Naive thymus-derived CD8-positive, alpha-beta T cell (primary cell): ENCODE measurements at regions not wholly inside any gene's neighbourhood (a gene's known extent, or its start where the extent isn't known, plus 50 kb on each side); places are given as distances from the start of the nearest gene placed in this dataset.

Experiments
- ATAC-seq, 2 donors: fragments of 150-1000 bp; cut with Tn5 transposase in 1 of 2; sonication (Bioruptor Pico), chemical (Tn5 transposase) in 1 of 2; 1 replicate in 1 of 2; 2 replicates in 1 of 2; pipeline ENCODE4 v1.10.0; 2021; ENCODE audit warnings: mild to moderate bottlenecking in 2 of 2, moderate library complexity in 2 of 2
- POLR2A ChIA-PET: fragments of 350-600 bp; sonication (Branson Sonifier 250); formaldehyde crosslinking; loops from one replicate; lab custom pipeline; 2021; ENCODE audit warnings: antibody characterized with exemption; lab: Charles Lee
- DNase-seq, 10 donors: peaks; one replicate each; pipeline versions ENCODE4 v3.0.0 to v3.0.0-alpha.2; 2020 to 2022
- H3K27ac Mint-ChIP-seq, 10 donors: one replicate each; pipeline ENCODE4 v1.8.0; 2020 to 2022; ENCODE audit warnings: mild to moderate bottlenecking in 10 of 10, mixed read lengths in 10 of 10, moderate library complexity in 4 of 10, inconsistent platforms in 1 of 10
- H3K27me3 Mint-ChIP-seq, 5 donors: one replicate each; pipeline ENCODE4 v1.8.0; 2021 to 2022; ENCODE audit warnings: mixed read lengths in 5 of 5
- H3K36me3 Mint-ChIP-seq, 3 donors: one replicate each; pipeline ENCODE4 v1.8.0; 2020 to 2022; ENCODE audit warnings: mixed read lengths in 3 of 3, mild to moderate bottlenecking in 2 of 3, inconsistent platforms in 1 of 3
- H3K4me1 Mint-ChIP-seq, 4 donors: one replicate each; pipeline ENCODE4 v1.8.0; 2021 to 2022; ENCODE audit warnings: mixed read lengths in 4 of 4
- H3K4me3 Mint-ChIP-seq, 10 donors: one replicate each; pipeline ENCODE4 v1.8.0; 2020 to 2022; ENCODE audit warnings: mild to moderate bottlenecking in 10 of 10, mixed read lengths in 10 of 10, moderate library complexity in 6 of 10, inconsistent platforms in 1 of 10
- H3K9me3 Mint-ChIP-seq, 9 donors: one replicate each; pipeline ENCODE4 v1.8.0; 2020 to 2022; ENCODE audit warnings: mixed read lengths in 9 of 9, mild to moderate bottlenecking in 3 of 9, inconsistent platforms in 1 of 9, moderate library complexity in 1 of 9

- Mint-ChIP-seq H3K36me3 (no peaks in the 10 kb centered on the region), H3K4me1 (peaks cover 0 to 5% (median 0%) of the 10 kb centered on the region in 4 donors), H3K27ac (no peak overlapping the region), H3K9me3 (peaks cover 0 to 25% (median 3%) of the 10 kb centered on the region in 9 donors), H3K4me3 (no peak overlapping the region), H3K27me3 (no peaks in the 10 kb centered on the region)
- no peak for ATAC-seq
- POLR2A ChIA-PET = no interaction called here
- DNase-seq = no peak
Observed at GRCh38 chr5:4373051-4373820, 766.9 kb upstream of the ADAMTS16 start.

GRCh38 chr5:4374866-4375265 lies 765.3 kb upstream of the ADAMTS16 start:
- peaks cover 0 to 2% (median 0%) of the 10 kb centered on the region in 5 donors for H3K27me3 Mint-ChIP-seq
- POLR2A ChIA-PET = no interaction called here
- H3K4me1 Mint-ChIP-seq = peaks cover 0 to 5% (median 0%) of the 10 kb centered on the region in 4 donors
- H3K9me3 Mint-ChIP-seq = peaks cover 0 to 27% (median 2%) of the 10 kb centered on the region in 9 donors
- no peak overlapping the region for H3K4me3 Mint-ChIP-seq
- no peak for DNase-seq
- no peak for ATAC-seq
- no peaks in the 10 kb centered on the region for H3K36me3 Mint-ChIP-seq
- no peak overlapping the region for H3K27ac Mint-ChIP-seq

- no peak overlapping the region for H3K27ac Mint-ChIP-seq
- peaks cover 0 to 27% (median 5%) of the 10 kb centered on the region in 9 donors for H3K9me3 Mint-ChIP-seq
- H3K4me3 Mint-ChIP-seq = no peak overlapping the region
- H3K27me3 Mint-ChIP-seq = peaks cover 0 to 2% (median 0%) of the 10 kb centered on the region in 5 donors
- no peak for DNase-seq
- no peaks in the 10 kb centered on the region for H3K36me3 Mint-ChIP-seq
- ATAC-seq = no peak
- POLR2A ChIA-PET = no interaction called here
- H3K4me1 Mint-ChIP-seq = peaks cover 0 to 5% (median 0%) of the 10 kb centered on the region in 4 donors
Observed at GRCh38 chr5:4375640-4376039, 764.5 kb upstream of the ADAMTS16 start.

GRCh38 chr5:4383102-4383501 lies 757.0 kb upstream of the ADAMTS16 start:
- H3K27me3 Mint-ChIP-seq = peaks cover 0 to 2% (median 0%) of the 10 kb centered on the region in 5 donors
- no peak overlapping the region for H3K4me3 Mint-ChIP-seq
- peaks cover 0 to 9% (median 4%) of the 10 kb centered on the region in 9 donors for H3K9me3 Mint-ChIP-seq
- no peaks in the 10 kb centered on the region for H3K4me1 Mint-ChIP-seq
- POLR2A ChIA-PET = no interaction called here
- H3K36me3 Mint-ChIP-seq = no peaks in the 10 kb centered on the region
- ATAC-seq = no peak
- DNase-seq = no peak
- no peak overlapping the region for H3K27ac Mint-ChIP-seq

- ATAC-seq = no peak
Observed at GRCh38 chr5:4383518-4384198, 756.5 kb upstream of the ADAMTS16 start.

GRCh38 chr5:4384649-4385048 lies 755.5 kb upstream of the ADAMTS16 start:
- no peaks in the 10 kb centered on the region for H3K27me3 Mint-ChIP-seq
- no peaks in the 10 kb centered on the region for H3K4me1 Mint-ChIP-seq
- ATAC-seq = no peak
- no peak overlapping the region for H3K4me3 Mint-ChIP-seq
- peaks cover 0 to 11% (median 3%) of the 10 kb centered on the region in 9 donors for H3K9me3 Mint-ChIP-seq
- H3K27ac Mint-ChIP-seq = no peak overlapping the region
- DNase-seq = no peak
- no peaks in the 10 kb centered on the region for H3K36me3 Mint-ChIP-seq
- POLR2A ChIA-PET = no interaction called here

More at GRCh38 chr5:4383518-4384198, 756.5 kb upstream of the ADAMTS16 start:
- Mint-ChIP-seq H3K4me1 (no peaks in the 10 kb centered on the region), H3K27me3 (peaks cover 0 to 2% (median 0%) of the 10 kb centered on the region in 5 donors), H3K9me3 (peaks cover 0 to 11% (median 5%) of the 10 kb centered on the region in 9 donors), H3K36me3 (no peaks in the 10 kb centered on the region), H3K4me3 (no peak overlapping the region), H3K27ac (no peak overlapping the region)
- DNase-seq = no peak
- POLR2A ChIA-PET = no interaction called here

- H3K27ac Mint-ChIP-seq = no peak overlapping the region
- H3K36me3 Mint-ChIP-seq = no peaks in the 10 kb centered on the region
- H3K9me3 Mint-ChIP-seq = peaks cover 0 to 11% (median 2%) of the 10 kb centered on the region in 9 donors
- no peak for DNase-seq
- POLR2A ChIA-PET = no interaction called here
- H3K4me3 Mint-ChIP-seq = no peak overlapping the region
- no peak for ATAC-seq
- no peaks in the 10 kb centered on the region for H3K27me3 Mint-ChIP-seq
- H3K4me1 Mint-ChIP-seq = no peaks in the 10 kb centered on the region
Observed at GRCh38 chr5:4386152-4386551, 754.0 kb upstream of the ADAMTS16 start.

- no peak overlapping the region for H3K27ac Mint-ChIP-seq
- no peak for ATAC-seq
- no peaks in the 10 kb centered on the region for H3K36me3 Mint-ChIP-seq
- POLR2A ChIA-PET = no interaction called here
- no peak overlapping the region for H3K4me3 Mint-ChIP-seq
- H3K4me1 Mint-ChIP-seq = no peaks in the 10 kb centered on the region
- H3K27me3 Mint-ChIP-seq = no peaks in the 10 kb centered on the region
- H3K9me3 Mint-ChIP-seq = peaks cover 0 to 15% (median 2%) of the 10 kb centered on the region in 9 donors
- no peak for DNase-seq
Observed at GRCh38 chr5:4387290-4387689, 752.8 kb upstream of the ADAMTS16 start.

- Mint-ChIP-seq H3K36me3 (peaks cover 0 to 6% (median 0%) of the 10 kb centered on the region in 3 donors), H3K27ac (peak overlapping the region in 1 of 10 donors; percentile 36), H3K27me3 (no peaks in the 10 kb centered on the region), H3K4me1 (no peaks in the 10 kb centered on the region), H3K9me3 (peaks cover 0 to 43% (median 13%) of the 10 kb centered on the region in 9 donors), H3K4me3 (no peak overlapping the region)
- DNase-seq = no peak
- ATAC-seq = no peak
- POLR2A ChIA-PET = no interaction called here
Observed at GRCh38 chr5:4395752-4396151, 744.4 kb upstream of the ADAMTS16 start.

GRCh38 chr5:4405614-4406219 lies 734.4 kb upstream of the ADAMTS16 start:
- peaks cover 0 to 3% (median 0%) of the 10 kb centered on the region in 5 donors for H3K27me3 Mint-ChIP-seq
- H3K4me3 Mint-ChIP-seq = no peak overlapping the region
- H3K36me3 Mint-ChIP-seq = no peaks in the 10 kb centered on the region
- no peak for DNase-seq
- H3K9me3 Mint-ChIP-seq = peaks cover 0 to 12% (median 0%) of the 10 kb centered on the region in 9 donors
- H3K4me1 Mint-ChIP-seq = no peaks in the 10 kb centered on the region
- no peak for ATAC-seq
- no peak overlapping the region for H3K27ac Mint-ChIP-seq
- POLR2A ChIA-PET = no interaction called here

- Mint-ChIP-seq H3K4me3 (no peak overlapping the region), H3K4me1 (no peaks in the 10 kb centered on the region), H3K9me3 (peaks cover 2 to 18% (median 5%) of the 10 kb centered on the region in 9 donors), H3K36me3 (no peaks in the 10 kb centered on the region), H3K27me3 (peaks cover 0 to 3% (median 0%) of the 10 kb centered on the region in 5 donors), H3K27ac (no peak overlapping the region)
- ATAC-seq (no peak), DNase-seq (no peak)
- POLR2A ChIA-PET = no interaction called here
Observed at GRCh38 chr5:4410151-4410550, 730.0 kb upstream of the ADAMTS16 start.

GRCh38 chr5:4411664-4412063 lies 728.5 kb upstream of the ADAMTS16 start:
- Mint-ChIP-seq H3K27me3 (no peaks in the 10 kb centered on the region), H3K27ac (no peak overlapping the region), H3K4me1 (no peaks in the 10 kb centered on the region), H3K36me3 (no peaks in the 10 kb centered on the region), H3K4me3 (no peak overlapping the region), H3K9me3 (peaks cover under 1 to 22% (median 5%) of the 10 kb centered on the region in 9 donors)
- no peak for ATAC-seq
- DNase-seq = no peak
- POLR2A ChIA-PET = no interaction called here

GRCh38 chr5:4413996-4414395 lies 726.1 kb upstream of the ADAMTS16 start:
- Mint-ChIP-seq H3K36me3 (no peaks in the 10 kb centered on the region), H3K4me1 (no peaks in the 10 kb centered on the region), H3K9me3 (peaks cover 3 to 22% (median 7%) of the 10 kb centered on the region in 9 donors), H3K27ac (no peak overlapping the region), H3K4me3 (no peak overlapping the region), H3K27me3 (no peaks in the 10 kb centered on the region)
- ATAC-seq (no peak), DNase-seq (no peak)
- POLR2A ChIA-PET = no interaction called here
